NT2/D1 (cell line): ENCODE measurements at regions not wholly inside any gene's neighbourhood (a gene's known extent, or its start where the extent isn't known, plus 50 kb on each side); places are given as distances from the start of the nearest gene placed in this dataset.

ENCODE experiments used
- SUZ12 ChIP-seq: IDR thresholded peaks from 2 replicates; pipeline ENCODE4 v1.6.1; 2011; ENCODE audit not compliant: insufficient read length, insufficient read depth; ENCODE audit errors: extremely low read depth
- ZNF274 ChIP-seq: IDR thresholded peaks from 2 replicates; pipeline ENCODE4 v1.6.1; 2011; ENCODE audit warnings: mild to moderate bottlenecking, low read depth, low read length

GRCh38 chr10:128704716-128705115 is 578.5 kb upstream of the MKI67 start:
- TF ChIP-seq ZNF274 (no peak), SUZ12 (no peak)
